ENCODE measurements at regions not wholly inside any gene's neighbourhood (a gene's known extent, or its start where the extent isn't known, plus 50 kb on each side); places are given as distances from the start of the nearest gene placed in this dataset.

GRCh38 chr15:69848551-69849231, 249.0 kb downstream of the TLE3 start:
- Mint-ChIP-seq H3K4me3 (no peak overlapping the region), H3K36me3 (no peaks in the 10 kb centered on the region), H3K27ac (no peak overlapping the region), H3K27me3 (ENCODE audit: low read depth) (no peaks in the 10 kb centered on the region; the same call in 1 of the 2 replicates), H3K4me1 (peaks cover 2% of the 10 kb centered on the region), H3K9me3 (peaks cover 3% of the 10 kb centered on the region; the same call in 1 of the 2 replicates)
- POLR2A ChIA-PET: no interaction called here
- DNase-seq (ENCODE audit: low spot score): no peak
- CTCF ChIA-PET: no interaction called here
- no peak for ATAC-seq
- TF ChIP-seq, protein P1, sequence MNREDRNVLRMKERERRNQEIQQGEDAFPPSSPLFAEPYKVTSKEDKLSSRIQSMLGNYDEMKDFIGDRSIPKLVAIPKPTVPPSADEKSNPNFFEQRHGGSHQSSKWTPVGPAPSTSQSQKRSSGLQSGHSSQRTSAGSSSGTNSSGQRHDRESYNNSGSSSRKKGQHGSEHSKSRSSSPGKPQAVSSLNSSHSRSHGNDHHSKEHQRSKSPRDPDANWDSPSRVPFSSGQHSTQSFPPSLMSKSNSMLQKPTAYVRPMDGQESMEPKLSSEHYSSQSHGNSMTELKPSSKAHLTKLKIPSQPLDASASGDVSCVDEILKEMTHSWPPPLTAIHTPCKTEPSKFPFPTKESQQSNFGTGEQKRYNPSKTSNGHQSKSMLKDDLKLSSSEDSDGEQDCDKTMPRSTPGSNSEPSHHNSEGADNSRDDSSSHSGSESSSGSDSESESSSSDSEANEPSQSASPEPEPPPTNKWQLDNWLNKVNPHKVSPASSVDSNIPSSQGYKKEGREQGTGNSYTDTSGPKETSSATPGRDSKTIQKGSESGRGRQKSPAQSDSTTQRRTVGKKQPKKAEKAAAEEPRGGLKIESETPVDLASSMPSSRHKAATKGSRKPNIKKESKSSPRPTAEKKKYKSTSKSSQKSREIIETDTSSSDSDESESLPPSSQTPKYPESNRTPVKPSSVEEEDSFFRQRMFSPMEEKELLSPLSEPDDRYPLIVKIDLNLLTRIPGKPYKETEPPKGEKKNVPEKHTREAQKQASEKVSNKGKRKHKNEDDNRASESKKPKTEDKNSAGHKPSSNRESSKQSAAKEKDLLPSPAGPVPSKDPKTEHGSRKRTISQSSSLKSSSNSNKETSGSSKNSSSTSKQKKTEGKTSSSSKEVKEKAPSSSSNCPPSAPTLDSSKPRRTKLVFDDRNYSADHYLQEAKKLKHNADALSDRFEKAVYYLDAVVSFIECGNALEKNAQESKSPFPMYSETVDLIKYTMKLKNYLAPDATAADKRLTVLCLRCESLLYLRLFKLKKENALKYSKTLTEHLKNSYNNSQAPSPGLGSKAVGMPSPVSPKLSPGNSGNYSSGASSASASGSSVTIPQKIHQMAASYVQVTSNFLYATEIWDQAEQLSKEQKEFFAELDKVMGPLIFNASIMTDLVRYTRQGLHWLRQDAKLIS (CRISPR knock-in tag; IDR thresholded peaks at IDR 0.05; ENCODE audit: borderline replicate concordance): no peak
- TF ChIP-seq OVOL2 (CRISPR knock-in tag; IDR thresholded peaks at IDR 0.05; ENCODE audit: borderline replicate concordance): no peak
- TF ChIP-seq HMGA2 (CRISPR knock-in tag; IDR thresholded peaks at IDR 0.05): no peak
- no peak for TF ChIP-seq ZNF671 (CRISPR knock-in tag; IDR thresholded peaks at IDR 0.05)
- TF ChIP-seq AR (CRISPR knock-in tag; IDR thresholded peaks at IDR 0.05): no peak
- no peak for TF ChIP-seq TEAD1 (CRISPR knock-in tag; IDR thresholded peaks at IDR 0.05)
- TF ChIP-seq, protein P2, sequence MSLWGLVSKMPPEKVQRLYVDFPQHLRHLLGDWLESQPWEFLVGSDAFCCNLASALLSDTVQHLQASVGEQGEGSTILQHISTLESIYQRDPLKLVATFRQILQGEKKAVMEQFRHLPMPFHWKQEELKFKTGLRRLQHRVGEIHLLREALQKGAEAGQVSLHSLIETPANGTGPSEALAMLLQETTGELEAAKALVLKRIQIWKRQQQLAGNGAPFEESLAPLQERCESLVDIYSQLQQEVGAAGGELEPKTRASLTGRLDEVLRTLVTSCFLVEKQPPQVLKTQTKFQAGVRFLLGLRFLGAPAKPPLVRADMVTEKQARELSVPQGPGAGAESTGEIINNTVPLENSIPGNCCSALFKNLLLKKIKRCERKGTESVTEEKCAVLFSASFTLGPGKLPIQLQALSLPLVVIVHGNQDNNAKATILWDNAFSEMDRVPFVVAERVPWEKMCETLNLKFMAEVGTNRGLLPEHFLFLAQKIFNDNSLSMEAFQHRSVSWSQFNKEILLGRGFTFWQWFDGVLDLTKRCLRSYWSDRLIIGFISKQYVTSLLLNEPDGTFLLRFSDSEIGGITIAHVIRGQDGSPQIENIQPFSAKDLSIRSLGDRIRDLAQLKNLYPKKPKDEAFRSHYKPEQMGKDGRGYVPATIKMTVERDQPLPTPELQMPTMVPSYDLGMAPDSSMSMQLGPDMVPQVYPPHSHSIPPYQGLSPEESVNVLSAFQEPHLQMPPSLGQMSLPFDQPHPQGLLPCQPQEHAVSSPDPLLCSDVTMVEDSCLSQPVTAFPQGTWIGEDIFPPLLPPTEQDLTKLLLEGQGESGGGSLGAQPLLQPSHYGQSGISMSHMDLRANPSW (CRISPR knock-in tag; conservative IDR thresholded peaks at IDR 0.05; ENCODE audit: low read depth): no peak

DNA sequence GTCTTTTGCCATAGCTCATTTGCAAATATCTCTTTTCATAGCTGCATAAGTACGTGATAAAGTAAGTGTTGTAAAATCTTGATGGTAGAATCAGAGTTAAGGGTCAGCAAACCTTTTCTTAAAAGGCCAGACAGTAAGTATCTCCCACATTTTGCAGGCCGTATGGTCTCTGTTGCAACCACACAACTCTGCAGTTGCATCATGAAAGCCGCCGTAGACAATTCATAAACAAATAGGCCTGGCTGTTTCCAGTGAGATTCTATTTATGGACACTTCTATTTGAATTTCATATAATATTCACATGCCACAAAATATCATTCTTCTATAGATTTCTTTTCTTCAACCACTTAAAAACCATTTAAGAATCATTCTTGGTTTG, 248.5 kb downstream of the TLE3 start:
- no peak for ATAC-seq
- H3K4me1 Mint-ChIP-seq: no peaks in the 10 kb centered on the region; the same call in 1 of the 2 replicates
- no peak overlapping the region for H3K27ac Mint-ChIP-seq
- POLR2A ChIA-PET: no interaction called here
- CTCF ChIA-PET: no interaction called here
- peaks cover 3% of the 10 kb centered on the region; the same call in 1 of the 2 replicates for H3K9me3 Mint-ChIP-seq
- no peak overlapping the region for H3K4me3 Mint-ChIP-seq
- H3K27me3 Mint-ChIP-seq (ENCODE audit: low read depth): no peaks in the 10 kb centered on the region; the same call in 1 of the 2 replicates
- H3K36me3 Mint-ChIP-seq: no peaks in the 10 kb centered on the region
- no peak for DNase-seq (ENCODE audit: low spot score)
- TF ChIP-seq ZNF281 (CRISPR knock-in tag; IDR thresholded peaks at IDR 0.05): no peak
- no peak for TF ChIP-seq TEAD4 (CRISPR knock-in tag; IDR thresholded peaks at IDR 0.05)
- TF ChIP-seq NR3C1 (CRISPR knock-in tag; conservative IDR thresholded peaks at IDR 0.05; ENCODE audit: low read depth): no peak
- no peak for TF ChIP-seq NFYB (CRISPR knock-in tag; conservative IDR thresholded peaks at IDR 0.05; ENCODE audit: low read depth)
- TF ChIP-seq, protein P2 (CRISPR knock-in tag; conservative IDR thresholded peaks at IDR 0.05; ENCODE audit: low read depth): no peak
- no peak for TF ChIP-seq ETV6 (CRISPR knock-in tag; IDR thresholded peaks at IDR 0.05)
- TF ChIP-seq JAZF1 (CRISPR knock-in tag; IDR thresholded peaks at IDR 0.05): no peak
- TF ChIP-seq, protein P3, sequence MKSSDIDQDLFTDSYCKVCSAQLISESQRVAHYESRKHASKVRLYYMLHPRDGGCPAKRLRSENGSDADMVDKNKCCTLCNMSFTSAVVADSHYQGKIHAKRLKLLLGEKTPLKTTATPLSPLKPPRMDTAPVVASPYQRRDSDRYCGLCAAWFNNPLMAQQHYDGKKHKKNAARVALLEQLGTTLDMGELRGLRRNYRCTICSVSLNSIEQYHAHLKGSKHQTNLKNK (CRISPR knock-in tag; IDR thresholded peaks at IDR 0.05): no peak
- no peak for TF ChIP-seq TP53 (CRISPR knock-in tag; IDR thresholded peaks at IDR 0.05)
- TF ChIP-seq ZNF423 (CRISPR knock-in tag; IDR thresholded peaks at IDR 0.05): no peak
- no peak for TF ChIP-seq USF1 (CRISPR knock-in tag; IDR thresholded peaks at IDR 0.05)
- TF ChIP-seq ZNF232 (CRISPR knock-in tag; IDR thresholded peaks at IDR 0.05): no peak

All from WTC11 (cell line).